Type B pancreatic cell (in vitro differentiated cells): ENCODE measurements at regions not wholly inside any gene's neighbourhood (a gene's known extent, or its start where the extent isn't known, plus 50 kb on each side); places are given as distances from the start of the nearest gene placed in this dataset.

Experiments
- DNase-seq: peaks from one replicate; pipeline ENCODE4 v3.0.0; 2021; ENCODE audit warnings: mixed read lengths; ENCODE audit not compliant: unreplicated experiment; ENCODE audit errors: extremely low spot score
- H3K27ac Mint-ChIP-seq: 2 replicates; pipeline ENCODE4 v1.8.0; 2021; ENCODE audit warnings: mild to moderate bottlenecking, mixed read lengths
- H3K27me3 Mint-ChIP-seq: 2 replicates; pipeline ENCODE4 v1.8.0; 2021; ENCODE audit warnings: mixed read lengths
- H3K36me3 Mint-ChIP-seq: 2 replicates; pipeline ENCODE4 v1.8.0; 2021; ENCODE audit warnings: mixed read lengths
- H3K4me1 Mint-ChIP-seq: one replicate; pipeline ENCODE4 v1.8.0; 2021; ENCODE audit warnings: mixed read lengths; ENCODE audit not compliant: unreplicated experiment
- H3K4me3 Mint-ChIP-seq: 2 replicates; pipeline ENCODE4 v1.8.0; 2021; ENCODE audit warnings: mild to moderate bottlenecking, mixed read lengths
- H3K9me3 Mint-ChIP-seq: 2 replicates; pipeline ENCODE4 v1.8.0; 2021; ENCODE audit warnings: mixed read lengths
- TF ChIP-seq, protein P1 (sequence below): fragments of 200-600 bp; sonication (generic); conservative IDR thresholded peaks from 2 replicates; pipeline ENCODE4 v1.5.0; 2021; ENCODE audit warnings: antibody characterized with exemption, mild to moderate bottlenecking

DNA sequence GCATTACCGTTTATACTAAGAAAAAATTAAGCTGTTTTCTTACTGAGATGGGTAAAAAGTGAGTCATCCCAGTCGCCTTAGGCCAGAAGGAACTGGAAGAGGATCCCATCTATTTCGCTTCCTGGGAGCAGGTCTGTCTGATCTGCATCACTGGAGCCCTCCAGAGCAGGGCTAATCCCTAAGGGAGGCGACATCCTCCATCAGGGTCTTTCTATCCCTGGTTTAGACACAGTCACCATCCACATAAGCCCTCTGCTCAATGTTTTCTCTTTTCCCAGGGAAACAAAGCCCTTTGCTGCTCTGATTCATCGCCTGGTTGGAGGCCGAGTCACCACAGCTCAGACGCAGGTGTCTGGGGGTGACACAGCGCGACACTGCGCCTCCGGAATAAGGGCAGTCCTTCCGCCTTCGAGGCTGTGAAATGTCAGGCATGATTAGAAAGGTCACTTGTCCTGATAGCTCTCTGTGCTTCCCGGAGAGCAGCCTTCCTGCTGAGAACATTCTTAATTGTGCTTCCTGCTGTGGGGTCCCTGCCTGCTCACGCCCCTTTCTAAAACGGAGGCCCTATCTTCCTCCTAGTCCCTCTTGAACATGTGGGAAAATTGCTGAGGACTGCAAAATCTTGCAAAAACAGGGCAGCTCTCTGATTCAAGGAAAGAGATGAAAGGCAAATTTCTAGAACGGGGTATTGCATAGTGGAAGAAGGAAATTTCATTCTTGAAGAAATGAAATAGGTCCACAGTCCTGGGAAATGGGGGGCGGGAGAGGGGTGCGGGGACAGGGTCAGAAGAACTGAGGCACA, 56.3 kb downstream of the MARCHF4 start:
- H3K4me1 Mint-ChIP-seq = peaks cover 19% of the 10 kb centered on the region
- no peak for DNase-seq
- H3K27ac Mint-ChIP-seq = no peak overlapping the region
- no peaks in the 10 kb centered on the region for H3K36me3 Mint-ChIP-seq
- TF ChIP-seq, protein P1, sequence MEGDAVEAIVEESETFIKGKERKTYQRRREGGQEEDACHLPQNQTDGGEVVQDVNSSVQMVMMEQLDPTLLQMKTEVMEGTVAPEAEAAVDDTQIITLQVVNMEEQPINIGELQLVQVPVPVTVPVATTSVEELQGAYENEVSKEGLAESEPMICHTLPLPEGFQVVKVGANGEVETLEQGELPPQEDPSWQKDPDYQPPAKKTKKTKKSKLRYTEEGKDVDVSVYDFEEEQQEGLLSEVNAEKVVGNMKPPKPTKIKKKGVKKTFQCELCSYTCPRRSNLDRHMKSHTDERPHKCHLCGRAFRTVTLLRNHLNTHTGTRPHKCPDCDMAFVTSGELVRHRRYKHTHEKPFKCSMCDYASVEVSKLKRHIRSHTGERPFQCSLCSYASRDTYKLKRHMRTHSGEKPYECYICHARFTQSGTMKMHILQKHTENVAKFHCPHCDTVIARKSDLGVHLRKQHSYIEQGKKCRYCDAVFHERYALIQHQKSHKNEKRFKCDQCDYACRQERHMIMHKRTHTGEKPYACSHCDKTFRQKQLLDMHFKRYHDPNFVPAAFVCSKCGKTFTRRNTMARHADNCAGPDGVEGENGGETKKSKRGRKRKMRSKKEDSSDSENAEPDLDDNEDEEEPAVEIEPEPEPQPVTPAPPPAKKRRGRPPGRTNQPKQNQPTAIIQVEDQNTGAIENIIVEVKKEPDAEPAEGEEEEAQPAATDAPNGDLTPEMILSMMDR = no peak
- no peak overlapping the region for H3K4me3 Mint-ChIP-seq
- peaks cover 39% of the 10 kb centered on the region for H3K27me3 Mint-ChIP-seq
- H3K9me3 Mint-ChIP-seq = no peaks in the 10 kb centered on the region

DNA sequence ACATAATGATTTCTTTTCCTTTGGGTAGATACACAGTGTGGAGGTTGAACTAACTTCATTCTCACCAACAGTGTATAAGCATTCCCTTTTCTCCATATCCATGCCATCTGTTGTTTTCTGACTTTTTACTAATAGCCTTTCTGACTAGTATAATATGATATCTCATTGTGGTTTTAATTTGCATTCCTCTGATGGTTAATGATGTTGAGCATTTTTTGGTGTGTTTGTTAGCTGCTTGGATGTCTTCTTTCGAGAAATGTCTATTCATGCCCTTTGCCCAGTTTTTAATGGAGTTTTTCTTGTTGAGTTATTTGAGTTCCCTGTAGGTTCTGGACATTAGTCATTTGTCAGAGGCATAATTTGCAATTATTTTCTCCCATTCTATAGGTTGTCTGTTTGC, 59.8 kb downstream of the MARCHF4 start:
- Mint-ChIP-seq H3K36me3 (no peaks in the 10 kb centered on the region), H3K4me1 (peaks cover 7% of the 10 kb centered on the region), H3K27ac (no peak overlapping the region), H3K4me3 (no peak overlapping the region), H3K27me3 (peaks cover 20% of the 10 kb centered on the region), H3K9me3 (no peaks in the 10 kb centered on the region)
- DNase-seq = no peak
- TF ChIP-seq, protein P1 = no peak

DNA sequence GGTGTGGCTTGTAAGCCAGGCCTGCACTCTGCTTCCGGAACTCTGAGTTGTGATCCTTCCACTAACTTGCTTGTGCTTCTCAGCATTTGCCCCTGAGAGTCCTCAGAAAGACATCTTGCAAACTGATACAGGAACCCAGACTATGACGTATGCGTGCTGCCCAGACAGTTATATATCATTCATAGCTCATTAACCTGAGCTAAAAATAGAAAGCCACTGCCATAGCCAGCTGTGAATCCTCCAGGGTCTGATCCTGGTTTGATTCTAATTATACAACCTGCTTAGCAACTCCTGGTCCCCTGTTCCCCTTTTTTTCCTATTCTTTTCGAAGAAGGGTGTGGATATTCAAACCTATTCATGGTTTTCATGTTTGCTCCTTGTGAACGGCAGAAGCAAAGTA, 63.7 kb downstream of the MARCHF4 start:
- H3K9me3 Mint-ChIP-seq = no peaks in the 10 kb centered on the region
- peaks cover 10% of the 10 kb centered on the region for H3K27me3 Mint-ChIP-seq
- DNase-seq = no peak
- no peak overlapping the region for H3K4me3 Mint-ChIP-seq
- TF ChIP-seq, protein P1 = no peak
- H3K27ac Mint-ChIP-seq = no peak overlapping the region
- H3K4me1 Mint-ChIP-seq = no peaks in the 10 kb centered on the region
- no peaks in the 10 kb centered on the region for H3K36me3 Mint-ChIP-seq

DNA sequence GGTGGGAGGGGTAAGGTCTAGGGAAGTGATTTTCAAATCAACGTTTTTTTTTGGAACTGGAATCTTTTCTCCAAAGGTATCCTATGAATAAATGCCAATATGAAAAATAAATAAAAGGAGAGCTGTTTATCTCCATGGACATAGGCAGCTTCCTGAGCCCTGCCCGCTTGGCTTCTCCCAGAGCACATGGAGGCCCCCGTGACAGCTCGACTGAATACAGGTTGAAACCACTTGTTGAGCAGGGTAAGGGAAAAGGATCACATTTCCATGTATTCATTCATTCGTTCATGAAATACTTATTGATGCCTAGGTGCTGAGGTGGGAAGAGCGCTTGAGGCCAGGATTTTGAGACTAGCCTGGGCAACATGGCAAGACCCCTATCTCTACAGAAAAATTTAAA, 64.8 kb downstream of the MARCHF4 start:
- no peaks in the 10 kb centered on the region for H3K4me1 Mint-ChIP-seq
- no peak for DNase-seq
- H3K4me3 Mint-ChIP-seq = no peak overlapping the region
- H3K36me3 Mint-ChIP-seq = no peaks in the 10 kb centered on the region
- TF ChIP-seq, protein P1 = no peak
- H3K27ac Mint-ChIP-seq = no peak overlapping the region
- H3K9me3 Mint-ChIP-seq = no peaks in the 10 kb centered on the region
- H3K27me3 Mint-ChIP-seq = peaks cover 7% of the 10 kb centered on the region

DNA sequence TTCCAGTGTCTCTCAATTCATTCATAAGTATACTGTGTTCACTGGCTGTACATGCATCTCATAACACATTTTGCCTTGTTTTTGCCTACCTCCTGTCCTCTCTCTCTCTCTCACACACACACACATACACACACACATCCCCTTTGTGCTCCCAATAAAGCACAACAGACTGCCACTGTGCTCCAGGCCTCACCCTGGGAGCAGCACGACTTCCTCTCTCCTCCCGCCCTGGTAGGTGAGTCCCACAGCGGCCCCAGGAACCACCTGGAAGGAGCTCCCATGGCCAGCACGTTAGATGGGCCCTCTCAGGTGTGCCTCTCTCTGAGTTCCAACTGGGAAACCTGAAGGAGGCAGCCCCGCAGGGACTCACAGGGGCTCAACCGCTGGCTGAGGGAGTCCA, 65.4 kb downstream of the MARCHF4 start:
- Mint-ChIP-seq H3K27me3 (peaks cover 4% of the 10 kb centered on the region), H3K4me1 (no peaks in the 10 kb centered on the region), H3K4me3 (no peak overlapping the region), H3K36me3 (no peaks in the 10 kb centered on the region), H3K27ac (no peak overlapping the region), H3K9me3 (no peaks in the 10 kb centered on the region)
- TF ChIP-seq, protein P1 = no peak
- no peak for DNase-seq
